Stimulated activated CD8-positive, alpha-beta memory T cell treated with anti-CD3 and anti-CD28 coated beads, Interleukin-7, amount 100 ng/mL, for 4 hours (primary cell): ENCODE measurements at regions not wholly inside any gene's neighbourhood (a gene's known extent, or its start where the extent isn't known, plus 50 kb on each side); places are given as distances from the start of the nearest gene placed in this dataset.
"Not testable (repeated sequence)": the region's sequence is repeated elsewhere in the genome, so short reads cannot be mapped to it uniquely, and the experiment has no call there.

Experiments used
- DNase-seq, 2 donors: peaks; one replicate each; pipeline ENCODE4 v3.0.0-alpha.2; 2020; ENCODE audit warnings: low read depth in 2 of 2

DNA sequence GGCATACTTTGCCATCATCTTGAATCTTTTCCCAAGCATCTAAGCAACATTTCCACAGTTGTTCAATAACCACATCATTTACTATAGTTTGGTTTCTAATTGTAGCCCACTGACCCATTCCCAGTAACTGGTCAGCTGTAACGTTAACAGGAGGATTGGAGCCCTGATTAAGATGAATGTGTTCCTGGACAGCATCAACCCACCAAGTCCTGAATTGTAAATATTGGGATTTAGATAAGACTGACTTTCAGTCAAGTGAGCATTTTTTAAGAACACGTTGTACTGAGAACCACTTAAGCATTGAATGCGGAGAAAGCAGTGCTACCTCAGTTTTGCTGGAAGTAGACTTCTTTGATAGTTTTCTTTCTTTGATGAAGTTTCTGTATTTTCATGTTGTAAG lies 53.3 kb upstream of the ARL4D start:
- DNase-seq = not testable (repeated sequence)

DNA sequence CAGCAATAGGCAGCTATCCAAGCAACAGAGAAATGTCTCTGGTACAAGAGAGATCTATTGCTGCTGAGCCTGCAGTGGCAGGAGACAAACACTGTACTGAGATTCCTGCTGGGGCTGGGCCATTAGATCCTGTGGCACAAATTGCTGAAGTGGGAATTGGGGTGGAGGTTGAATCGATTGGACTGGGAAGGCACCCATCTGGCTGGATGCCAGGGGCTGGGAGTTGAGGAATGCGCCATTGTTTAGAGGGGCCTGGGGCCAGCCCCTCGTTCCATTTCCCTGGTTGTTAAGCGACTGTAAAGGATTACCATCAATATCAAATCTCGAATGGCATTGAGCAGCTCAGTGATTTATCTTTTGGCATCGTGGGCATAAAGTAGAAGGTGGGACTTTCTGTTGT lies 54.1 kb upstream of the ARL4D start:
- DNase-seq = no peak

DNA sequence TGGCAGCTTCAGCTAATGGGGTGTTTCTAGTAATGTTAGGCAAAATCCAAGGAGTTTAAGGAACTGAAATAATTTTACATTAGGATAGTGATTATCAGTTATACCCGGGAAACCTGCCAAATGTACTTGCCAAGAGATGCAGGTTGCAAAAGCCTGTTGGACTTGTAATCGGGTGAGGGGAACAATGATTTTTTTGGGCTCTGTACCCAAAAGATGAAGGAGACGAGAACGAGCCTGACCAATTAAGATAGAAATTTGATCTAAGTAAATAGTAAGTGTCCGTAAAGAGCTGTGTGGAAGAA lies 56.3 kb upstream of the ARL4D start:
- no peak for DNase-seq

GRCh38 chr17:43341715-43342588 lies 56.8 kb upstream of the ARL4D start:
- DNase-seq = no peak

- DNase-seq = peak; percentile 34 to 46
These were observed 59.8 kb upstream of the ARL4D start for GRCh38 chr17:43338886-43339516.

DNA sequence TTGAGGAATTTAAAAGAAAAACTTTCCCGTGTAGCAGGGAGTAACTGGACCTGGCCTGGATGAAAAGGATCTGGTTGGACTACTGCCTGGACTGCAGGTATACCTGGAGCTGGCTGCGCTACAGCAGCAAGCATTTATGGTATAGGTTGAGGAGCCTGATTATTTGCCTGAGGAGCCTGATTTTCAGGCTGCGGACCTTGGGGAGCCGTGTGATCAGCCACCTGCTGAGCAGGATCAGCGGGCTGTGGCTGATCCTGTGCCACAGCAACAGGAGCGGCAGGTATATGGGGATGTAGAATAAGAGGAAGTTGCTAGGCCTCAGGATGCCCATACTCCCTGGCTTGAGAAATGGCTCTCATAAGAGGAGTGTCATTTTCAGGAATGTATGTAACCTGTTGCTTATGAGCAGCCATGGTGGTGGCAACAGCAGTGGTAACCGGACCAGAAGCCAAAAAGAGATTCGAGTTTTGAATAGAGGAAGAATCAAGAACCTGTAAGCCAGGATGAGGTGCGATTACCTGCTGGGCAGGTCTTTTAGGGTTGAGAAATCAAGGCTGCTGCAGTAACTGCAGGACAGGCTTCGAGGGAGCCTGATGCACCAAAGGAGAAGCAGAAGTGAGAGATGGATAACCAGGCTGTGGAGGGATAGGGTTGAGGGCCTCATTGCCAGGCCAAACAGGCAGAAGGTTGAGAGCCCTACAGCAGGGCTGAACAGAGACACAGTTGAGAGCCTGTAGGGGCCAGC lies 60.9 kb upstream of the ARL4D start:
- DNase-seq = no peak

- no peak for DNase-seq
These were observed 63.9 kb upstream of the ARL4D start for GRCh38 chr17:43334738-43335402.

- DNase-seq = no peak
These were observed 65.3 kb upstream of the ARL4D start for GRCh38 chr17:43333433-43333943.

- DNase-seq = no peak
These were observed 66.6 kb upstream of the ARL4D start for GRCh38 chr17:43332230-43332629.

GRCh38 chr17:43330876-43331639 lies 67.7 kb upstream of the ARL4D start:
- no peak for DNase-seq

- no peak for DNase-seq
These were observed 69.6 kb upstream of the ARL4D start for GRCh38 chr17:43329183-43329582.

DNA sequence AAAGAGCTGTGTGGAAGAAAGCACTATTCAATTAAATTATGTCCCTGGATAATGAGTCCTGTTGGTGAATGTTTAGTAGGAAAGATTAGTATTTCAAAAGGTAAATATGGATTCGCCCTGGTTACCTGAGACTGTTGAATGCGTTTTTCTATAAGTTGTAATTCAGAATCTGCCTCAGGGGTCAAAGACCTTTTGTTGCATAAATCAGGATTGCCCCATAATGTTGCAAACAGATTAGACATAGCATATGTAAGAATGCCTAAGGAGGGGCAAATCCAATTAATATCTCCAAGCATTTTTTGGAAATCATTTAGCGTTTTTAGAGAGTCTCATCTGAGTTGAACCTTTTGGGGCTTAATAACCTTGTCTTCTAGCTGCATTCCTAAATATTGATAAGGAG lies 70.1 kb upstream of the ARL4D start:
- DNase-seq = no peak

DNA sequence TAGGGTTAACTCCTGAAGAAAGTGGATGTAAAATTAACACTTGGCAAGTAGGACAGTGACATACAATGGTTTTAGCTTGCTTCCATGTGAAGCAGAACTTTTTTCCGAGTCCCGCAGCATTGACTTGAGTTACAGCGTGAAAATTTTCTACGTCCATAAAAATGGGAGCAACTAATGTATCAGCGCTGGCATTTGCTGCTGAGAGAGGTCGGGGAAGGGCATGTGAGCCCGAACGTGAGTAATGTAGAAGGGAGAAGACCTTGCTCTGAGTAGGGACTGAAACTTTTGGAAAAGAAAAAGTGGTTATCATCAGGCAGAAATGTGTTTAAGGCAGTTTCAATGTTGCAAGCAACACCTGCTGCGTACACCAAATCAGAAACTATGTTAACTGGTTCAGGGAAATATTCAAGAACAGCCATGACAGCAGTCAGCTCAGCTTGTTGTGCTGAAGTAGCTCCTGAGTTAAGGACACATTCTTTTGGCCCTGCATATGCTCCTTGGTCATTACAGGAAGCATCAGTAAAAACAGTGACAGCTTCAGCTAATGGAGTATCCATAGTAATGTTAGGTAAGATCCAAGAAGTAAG lies 70.9 kb upstream of the ARL4D start:
- no peak for DNase-seq

- DNase-seq = no peak
These were observed 71.4 kb upstream of the ARL4D start for GRCh38 chr17:43327421-43327820.

DNA sequence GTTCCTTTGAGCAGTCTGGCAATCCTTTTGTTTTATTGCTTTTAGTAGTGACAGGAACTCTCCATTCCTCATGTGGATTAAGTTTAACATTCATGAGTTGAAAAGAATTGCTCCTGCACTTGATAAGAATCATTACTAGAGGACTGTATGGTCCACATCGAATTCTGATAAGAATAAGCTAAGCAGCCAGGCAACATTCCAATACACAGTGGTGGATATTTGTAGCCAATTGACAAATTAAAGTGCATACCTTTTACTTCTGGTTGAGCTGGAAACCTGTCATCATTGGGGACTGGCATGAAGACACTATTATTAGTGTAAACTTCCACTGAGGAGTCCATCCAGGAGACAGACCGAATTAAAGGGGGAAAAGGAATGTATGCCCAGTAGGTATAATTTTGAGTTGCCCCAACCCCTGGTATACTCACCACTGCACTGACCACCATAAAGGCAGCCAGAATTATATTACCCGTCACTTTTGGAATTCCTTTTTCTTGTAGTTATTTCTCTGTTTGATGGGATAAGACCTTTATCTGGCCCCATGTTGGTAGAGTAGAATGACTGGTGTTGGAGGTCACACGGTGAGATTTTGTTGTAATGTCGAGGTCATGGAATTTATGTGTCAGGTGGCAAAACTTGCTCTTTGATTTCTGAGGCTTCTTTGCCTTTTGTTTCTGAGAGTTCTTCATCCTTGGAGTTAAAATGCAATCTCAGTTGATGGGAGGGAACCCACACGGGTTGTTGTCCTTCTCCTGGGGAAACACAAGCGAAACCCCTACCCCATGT lies 72.1 kb upstream of the ARL4D start:
- no peak for DNase-seq

DNA sequence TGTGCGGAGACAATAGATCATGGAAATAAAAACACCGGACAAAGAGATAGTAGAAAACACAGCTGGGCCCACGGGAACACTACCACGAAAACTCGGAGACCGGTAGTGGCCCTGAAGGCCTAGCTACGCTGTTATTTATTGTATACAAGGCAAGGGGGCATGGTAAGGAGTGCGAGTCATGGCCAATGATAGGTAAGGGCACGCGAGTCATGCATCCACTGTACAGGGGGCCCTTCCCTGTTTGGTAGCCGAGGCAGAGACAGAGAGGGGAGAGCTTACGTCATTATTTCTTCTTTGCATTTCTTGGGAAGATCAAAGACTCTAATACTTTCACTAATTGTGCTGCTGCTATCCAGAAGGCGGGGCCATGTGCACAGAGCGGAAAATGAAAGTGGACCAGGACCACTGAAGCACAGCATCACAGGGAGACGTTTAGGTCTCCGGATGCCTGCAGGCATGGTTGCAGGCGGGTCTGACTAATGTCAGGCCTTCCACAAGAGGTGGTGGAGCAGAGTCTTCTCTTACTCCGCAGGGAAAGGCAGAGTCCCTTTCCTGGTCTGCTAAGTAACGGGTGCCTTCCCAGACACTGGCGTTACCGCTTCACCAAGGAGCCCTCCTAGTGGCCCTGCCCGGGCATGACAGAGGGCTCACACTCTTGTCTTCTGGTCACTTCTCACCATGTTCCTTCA lies 74.4 kb upstream of the ARL4D start:
- DNase-seq = no peak

GRCh38 chr17:43319293-43320124 lies 79.3 kb upstream of the ARL4D start:
- DNase-seq = no peak

DNA sequence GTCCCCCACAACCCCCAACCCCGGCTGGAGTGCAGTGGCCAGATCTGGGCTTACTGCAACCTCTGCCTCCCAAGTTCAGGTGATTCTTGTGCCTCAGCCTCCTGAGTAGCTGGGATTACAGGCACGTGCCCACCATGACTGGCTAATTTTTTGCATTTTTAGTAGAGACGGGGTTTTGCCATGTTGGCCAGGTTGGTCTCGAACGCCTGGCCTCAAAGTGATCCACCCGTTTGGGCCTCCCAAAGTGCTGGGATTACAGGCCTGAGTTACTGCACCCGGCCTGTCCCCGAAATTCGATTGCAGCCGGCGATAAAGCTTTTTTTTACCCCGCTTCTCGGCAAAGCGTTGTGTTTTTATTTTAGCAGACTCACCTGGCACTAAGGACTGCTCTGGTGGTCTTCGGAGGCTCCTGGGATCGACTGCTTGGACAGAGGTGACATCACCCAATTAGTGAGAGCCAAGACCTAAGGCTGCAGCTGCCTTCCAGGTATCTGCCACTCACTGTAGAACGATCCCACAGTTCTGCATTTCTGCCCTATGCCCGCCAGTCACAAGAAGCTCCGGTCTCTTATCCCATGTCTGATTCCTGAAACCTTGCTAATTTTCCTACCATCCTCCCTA lies 82.2 kb upstream of the ARL4D start:
- peak in 1 of 2 donors; percentile 23 for DNase-seq
